ENCODE measurements at regions not wholly inside any gene's neighbourhood (a gene's known extent, or its start where the extent isn't known, plus 50 kb on each side); places are given as distances from the start of the nearest gene placed in this dataset.

DNA sequence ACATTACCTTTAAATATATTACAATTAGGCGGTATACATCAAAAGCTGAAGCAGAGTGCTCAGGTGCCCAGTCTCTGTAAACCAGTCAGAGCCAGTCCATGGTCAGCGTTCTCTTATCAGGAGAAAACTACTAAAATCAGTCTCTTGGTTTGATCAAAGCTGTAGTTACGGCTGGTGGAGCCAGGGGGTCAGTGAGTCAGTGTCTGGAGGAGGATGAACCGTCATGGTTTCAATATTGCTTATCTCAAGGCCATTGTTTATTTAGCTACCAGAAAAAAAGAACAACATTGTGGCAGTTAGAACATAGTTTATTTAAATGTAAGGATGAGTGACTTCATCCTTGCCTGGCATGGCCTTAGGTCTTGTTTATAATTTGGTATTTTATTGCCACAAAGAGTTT lies 71.3 kb upstream of the NYAP2 start:
- Histone ChIP-seq H3F3A (ENCODE audit: insufficient read depth, low read length) (no peaks in the 10 kb centered on the region), H2AFZ (ENCODE audit: low read length) (no peak overlapping the region), H3K4me1 (ENCODE audit: insufficient read depth, low read length, severe bottlenecking) (no peaks in the 10 kb centered on the region), H4K20me1 (ENCODE audit: insufficient read depth, low read length) (no peaks in the 10 kb centered on the region), H3K9me3 (ENCODE audit: low read length) (no peaks in the 10 kb centered on the region), H3K4me2 (ENCODE audit: low read length) (no peak overlapping the region), H3K9ac (ENCODE audit: low read length) (no peak overlapping the region), H3K27ac (ENCODE audit: low read depth, low read length, poor library complexity, severe bottlenecking) (no peak overlapping the region), H3K9me2 (ENCODE audit: low read depth, low read length) (no peaks in the 10 kb centered on the region), H3K27me3 (ENCODE audit: insufficient read depth, low read length) (no peaks in the 10 kb centered on the region), H3K36me3 (ENCODE audit: insufficient read depth, low read length) (no peaks in the 10 kb centered on the region), H3K4me3 (ENCODE audit: low read depth, low read length, poor library complexity, severe bottlenecking) (no peak overlapping the region), H3K79me2 (ENCODE audit: insufficient read depth, low read length) (no peaks in the 10 kb centered on the region)
- TF ChIP-seq, protein P1, sequence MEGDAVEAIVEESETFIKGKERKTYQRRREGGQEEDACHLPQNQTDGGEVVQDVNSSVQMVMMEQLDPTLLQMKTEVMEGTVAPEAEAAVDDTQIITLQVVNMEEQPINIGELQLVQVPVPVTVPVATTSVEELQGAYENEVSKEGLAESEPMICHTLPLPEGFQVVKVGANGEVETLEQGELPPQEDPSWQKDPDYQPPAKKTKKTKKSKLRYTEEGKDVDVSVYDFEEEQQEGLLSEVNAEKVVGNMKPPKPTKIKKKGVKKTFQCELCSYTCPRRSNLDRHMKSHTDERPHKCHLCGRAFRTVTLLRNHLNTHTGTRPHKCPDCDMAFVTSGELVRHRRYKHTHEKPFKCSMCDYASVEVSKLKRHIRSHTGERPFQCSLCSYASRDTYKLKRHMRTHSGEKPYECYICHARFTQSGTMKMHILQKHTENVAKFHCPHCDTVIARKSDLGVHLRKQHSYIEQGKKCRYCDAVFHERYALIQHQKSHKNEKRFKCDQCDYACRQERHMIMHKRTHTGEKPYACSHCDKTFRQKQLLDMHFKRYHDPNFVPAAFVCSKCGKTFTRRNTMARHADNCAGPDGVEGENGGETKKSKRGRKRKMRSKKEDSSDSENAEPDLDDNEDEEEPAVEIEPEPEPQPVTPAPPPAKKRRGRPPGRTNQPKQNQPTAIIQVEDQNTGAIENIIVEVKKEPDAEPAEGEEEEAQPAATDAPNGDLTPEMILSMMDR (IDR thresholded peaks at IDR 0.05; ENCODE audit: low read length) = no peak
- TF ChIP-seq EZH2 (IDR thresholded peaks at IDR 0.05; ENCODE audit: borderline replicate concordance, low read length) = no peak

DNA sequence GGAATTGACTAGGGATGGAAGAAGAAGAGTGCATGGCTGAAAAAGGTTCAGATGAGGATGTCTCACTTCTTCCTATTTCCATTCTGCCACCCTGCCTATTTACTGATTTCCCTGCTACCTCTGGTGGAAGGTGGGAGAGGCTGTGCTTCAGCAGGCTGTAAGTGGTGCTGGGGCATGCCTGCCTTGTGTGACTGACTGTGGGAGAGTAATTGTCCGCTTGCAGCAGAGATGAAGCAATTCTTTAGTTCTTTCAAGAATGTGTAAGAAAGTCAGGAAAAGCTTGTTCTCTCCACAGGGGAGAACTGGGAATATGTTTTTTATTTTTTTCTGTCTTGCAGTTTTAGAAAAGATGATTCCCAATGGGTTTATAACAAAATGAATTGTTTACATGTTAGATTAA lies 72.5 kb upstream of the NYAP2 start:
- no peak overlapping the region for H3K27ac ChIP-seq (ENCODE audit: low read depth, low read length, poor library complexity, severe bottlenecking)
- H3K4me1 ChIP-seq (ENCODE audit: insufficient read depth, low read length, severe bottlenecking) = no peaks in the 10 kb centered on the region
- no peaks in the 10 kb centered on the region for H3K9me2 ChIP-seq (ENCODE audit: low read depth, low read length)
- TF ChIP-seq, protein P1 (IDR thresholded peaks at IDR 0.05; ENCODE audit: low read length) = no peak
- TF ChIP-seq EZH2 (IDR thresholded peaks at IDR 0.05; ENCODE audit: borderline replicate concordance, low read length) = no peak
- no peak overlapping the region for H3K4me3 ChIP-seq (ENCODE audit: low read depth, low read length, poor library complexity, severe bottlenecking)
- no peak overlapping the region for H3K9ac ChIP-seq (ENCODE audit: low read length)
- no peak overlapping the region for H2AFZ ChIP-seq (ENCODE audit: low read length)
- H3K79me2 ChIP-seq (ENCODE audit: insufficient read depth, low read length) = no peaks in the 10 kb centered on the region
- H3K4me2 ChIP-seq (ENCODE audit: low read length) = no peak overlapping the region
- H4K20me1 ChIP-seq (ENCODE audit: insufficient read depth, low read length) = no peaks in the 10 kb centered on the region
- H3K27me3 ChIP-seq (ENCODE audit: insufficient read depth, low read length) = no peaks in the 10 kb centered on the region
- H3K9me3 ChIP-seq (ENCODE audit: low read length) = no peaks in the 10 kb centered on the region
- no peaks in the 10 kb centered on the region for H3K36me3 ChIP-seq (ENCODE audit: insufficient read depth, low read length)
- no peaks in the 10 kb centered on the region for H3F3A ChIP-seq (ENCODE audit: insufficient read depth, low read length)

DNA sequence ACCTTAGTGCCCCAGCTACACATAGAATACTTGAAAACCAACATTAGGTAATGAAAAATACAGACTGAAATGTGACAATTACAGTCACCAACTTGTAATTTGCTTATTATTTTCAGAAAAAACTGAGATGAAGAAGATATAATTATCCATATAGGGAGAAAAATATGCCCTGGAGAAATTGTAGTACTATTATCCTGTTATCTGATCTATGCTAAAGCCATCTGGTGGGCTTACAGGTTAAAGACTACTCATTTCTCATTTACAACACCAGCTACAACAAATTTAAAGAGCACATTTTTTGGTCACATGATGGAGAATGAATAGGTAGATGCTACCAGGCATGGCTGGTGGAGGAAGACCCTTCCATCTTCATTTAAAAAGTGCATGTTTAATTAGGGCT lies 79.6 kb upstream of the NYAP2 start:
- Histone ChIP-seq H3K9me3 (ENCODE audit: low read length) (no peaks in the 10 kb centered on the region), H3K9me2 (ENCODE audit: low read depth, low read length) (no peaks in the 10 kb centered on the region), H3K4me3 (ENCODE audit: low read depth, low read length, poor library complexity, severe bottlenecking) (no peak overlapping the region), H3K4me2 (ENCODE audit: low read length) (no peak overlapping the region), H3K4me1 (ENCODE audit: insufficient read depth, low read length, severe bottlenecking) (no peaks in the 10 kb centered on the region), H4K20me1 (ENCODE audit: insufficient read depth, low read length) (no peaks in the 10 kb centered on the region), H3K9ac (ENCODE audit: low read length) (no peak overlapping the region), H2AFZ (ENCODE audit: low read length) (no peak overlapping the region), H3K27ac (ENCODE audit: low read depth, low read length, poor library complexity, severe bottlenecking) (no peak overlapping the region), H3F3A (ENCODE audit: insufficient read depth, low read length) (no peaks in the 10 kb centered on the region), H3K79me2 (ENCODE audit: insufficient read depth, low read length) (no peaks in the 10 kb centered on the region), H3K27me3 (ENCODE audit: insufficient read depth, low read length) (no peaks in the 10 kb centered on the region), H3K36me3 (ENCODE audit: insufficient read depth, low read length) (no peaks in the 10 kb centered on the region)
- TF ChIP-seq, protein P1 (IDR thresholded peaks at IDR 0.05; ENCODE audit: low read length) = no peak
- no peak for TF ChIP-seq EZH2 (IDR thresholded peaks at IDR 0.05; ENCODE audit: borderline replicate concordance, low read length)
